Kidney (tissue), 13 donors: ENCODE measurements at regions not wholly inside any gene's neighbourhood (a gene's known extent, or its start where the extent isn't known, plus 50 kb on each side); places are given as distances from the start of the nearest gene placed in this dataset.

ENCODE experiments used
- DNase-seq, 5 donors: peaks; one replicate each; pipeline ENCODE4 v3.0.0-alpha.2; 2013 to 2020
- FAIRE-seq: peaks from 2 replicates; lab custom pipeline; 2012; peaks lifted over from hg19 to GRCh38; lab: Jason Lieb, UNC
- H3K27ac ChIP-seq, 2 donors: one replicate each; pipeline ENCODE4 v1.7.0; 2013; ENCODE audit warnings: low read depth in 2 of 2, low read length in 2 of 2, inconsistent platforms in 1 of 2
- H3K27me3 ChIP-seq: one replicate; pipeline ENCODE4 v1.7.1; 2013; ENCODE audit warnings: low read length, inconsistent platforms; ENCODE audit not compliant: control insufficient read depth, insufficient read depth
- H3K36me3 ChIP-seq, 3 donors: one replicate each; pipeline versions ENCODE4 v1.7.0 to v1.7.1; 2013; ENCODE audit warnings: low read length in 3 of 3, control low read depth in 1 of 3, inconsistent platforms in 1 of 3; ENCODE audit not compliant: insufficient read depth in 3 of 3, control insufficient read depth in 2 of 3
- H3K4me1 ChIP-seq, 3 donors: one replicate each; pipeline versions ENCODE4 v1.7.0 to v1.7.1; 2013; ENCODE audit warnings: low read length in 3 of 3, inconsistent platforms in 1 of 3, low read depth in 1 of 3; ENCODE audit not compliant: control insufficient read depth in 2 of 3, insufficient read depth in 2 of 3
- H3K4me3 ChIP-seq, 3 donors: one replicate each; pipeline versions ENCODE4 v1.7.0 to v1.8.1; 2013; ENCODE audit warnings: low read length in 3 of 3, control low read depth in 1 of 3, inconsistent platforms in 1 of 3
- H3K9ac ChIP-seq, 3 donors: one replicate each; pipeline versions ENCODE4 v1.7.0 to v1.7.1; 2013; ENCODE audit warnings: low read length in 3 of 3, control low read depth in 1 of 3, inconsistent platforms in 1 of 3
- H3K9me3 ChIP-seq, 3 donors: one replicate each; pipeline versions ENCODE4 v1.7.0 to v1.7.1; 2013; ENCODE audit warnings: low read length in 3 of 3, control low read depth in 1 of 3, inconsistent platforms in 1 of 3; ENCODE audit not compliant: control insufficient read depth in 2 of 3, insufficient read depth in 1 of 3
- intact Hi-C: fragments of 100-400 bp; cut with DNase I; formaldehyde crosslinking; loops from one replicate; pipeline ENCODE4 v1.11.1; 2022
- TF ChIP-seq, protein P1 (sequence below): IDR thresholded peaks from 3 replicates; pipeline ENCODE4 v1.5.1; 2012; ENCODE audit warnings: mild to moderate bottlenecking, moderate library complexity, borderline replicate concordance; ENCODE audit not compliant: insufficient read depth; ENCODE audit errors: extremely low read depth
- donor health status: control.
- donor health status: control.
- donor health status: control.
- donor health status: control.
- donor health status: control.
- donor health status: DM: yes; HTN: yes; CAD: no.
- donor health status: Normal renal cell carcinoma (clear cell type).

- no peak overlapping the region for H3K9ac ChIP-seq
Measured at GRCh38 chr4:100789991-100790390, 272.2 kb upstream of the EMCN start.

DNA sequence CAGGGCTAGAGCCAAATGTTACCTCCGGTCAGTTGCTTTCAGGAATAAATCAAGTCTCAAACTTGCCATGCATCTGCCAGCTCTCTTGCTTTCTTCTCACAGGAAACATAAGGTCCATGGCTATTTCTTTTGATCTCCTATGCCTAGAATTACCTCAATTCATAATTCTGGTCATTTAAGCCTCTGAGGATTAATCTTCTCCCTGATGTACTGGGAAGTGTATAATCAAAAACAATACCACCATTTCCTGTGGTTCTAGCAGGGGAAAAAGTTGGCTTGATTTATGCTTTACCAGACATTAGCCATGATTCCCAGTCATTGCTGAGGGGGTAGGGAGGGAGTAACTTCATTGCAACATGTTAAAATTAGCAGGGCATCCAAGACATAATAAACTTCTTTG is 268.7 kb upstream of the EMCN start:
- DNase-seq: peak in 1 of 5 donors; percentile 17
- TF ChIP-seq, protein P1, sequence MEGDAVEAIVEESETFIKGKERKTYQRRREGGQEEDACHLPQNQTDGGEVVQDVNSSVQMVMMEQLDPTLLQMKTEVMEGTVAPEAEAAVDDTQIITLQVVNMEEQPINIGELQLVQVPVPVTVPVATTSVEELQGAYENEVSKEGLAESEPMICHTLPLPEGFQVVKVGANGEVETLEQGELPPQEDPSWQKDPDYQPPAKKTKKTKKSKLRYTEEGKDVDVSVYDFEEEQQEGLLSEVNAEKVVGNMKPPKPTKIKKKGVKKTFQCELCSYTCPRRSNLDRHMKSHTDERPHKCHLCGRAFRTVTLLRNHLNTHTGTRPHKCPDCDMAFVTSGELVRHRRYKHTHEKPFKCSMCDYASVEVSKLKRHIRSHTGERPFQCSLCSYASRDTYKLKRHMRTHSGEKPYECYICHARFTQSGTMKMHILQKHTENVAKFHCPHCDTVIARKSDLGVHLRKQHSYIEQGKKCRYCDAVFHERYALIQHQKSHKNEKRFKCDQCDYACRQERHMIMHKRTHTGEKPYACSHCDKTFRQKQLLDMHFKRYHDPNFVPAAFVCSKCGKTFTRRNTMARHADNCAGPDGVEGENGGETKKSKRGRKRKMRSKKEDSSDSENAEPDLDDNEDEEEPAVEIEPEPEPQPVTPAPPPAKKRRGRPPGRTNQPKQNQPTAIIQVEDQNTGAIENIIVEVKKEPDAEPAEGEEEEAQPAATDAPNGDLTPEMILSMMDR: no peak
- H3K27me3 ChIP-seq: no peaks in the 10 kb centered on the region
- no peak overlapping the region for H3K9ac ChIP-seq
- H3K4me3 ChIP-seq: no peak overlapping the region
- no peak for FAIRE-seq
- no peaks in the 10 kb centered on the region for H3K36me3 ChIP-seq
- no peaks in the 10 kb centered on the region for H3K4me1 ChIP-seq
- H3K27ac ChIP-seq: no peak overlapping the region
- no peaks in the 10 kb centered on the region for H3K9me3 ChIP-seq
- intact Hi-C loops: no loop called here

More at GRCh38 chr4:100789991-100790390, 272.2 kb upstream of the EMCN start:
- Histone ChIP-seq H3K4me1 (no peaks in the 10 kb centered on the region), H3K9me3 (no peaks in the 10 kb centered on the region), H3K27ac (no peak overlapping the region), H3K4me3 (no peak overlapping the region), H3K27me3 (no peaks in the 10 kb centered on the region), H3K36me3 (no peaks in the 10 kb centered on the region)
- intact Hi-C loops: no loop called here
- DNase-seq (no peak), FAIRE-seq (no peak)
- TF ChIP-seq, protein P1: no peak

DNA sequence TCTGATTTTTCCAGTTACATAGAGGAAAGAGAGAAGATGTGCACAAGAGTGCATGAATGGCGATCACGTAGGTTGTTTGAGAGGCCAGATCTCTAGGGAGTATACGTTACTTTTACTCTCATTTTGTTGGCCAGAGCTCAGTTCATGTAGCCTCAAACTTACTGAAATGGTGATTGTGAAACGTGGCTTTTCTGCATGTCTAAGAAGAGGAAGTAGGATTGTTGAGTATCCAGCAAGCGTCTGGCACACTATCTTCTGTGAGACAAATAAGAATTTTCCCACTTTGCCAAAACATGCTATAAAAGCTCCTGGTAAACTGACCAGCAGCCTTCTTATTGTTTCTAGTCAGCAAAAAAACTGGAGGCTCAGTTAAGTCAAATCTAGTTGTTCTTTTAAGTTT is 264.5 kb upstream of the EMCN start:
- TF ChIP-seq, protein P1: no peak
- H3K4me3 ChIP-seq: no peak overlapping the region
- H3K9me3 ChIP-seq: peaks cover 0 to 7% (median 0%) of the 10 kb centered on the region in 3 donors
- intact Hi-C loops: no loop called here
- H3K36me3 ChIP-seq: no peaks in the 10 kb centered on the region
- DNase-seq (no peak), FAIRE-seq (no peak)
- no peak overlapping the region for H3K9ac ChIP-seq
- H3K4me1 ChIP-seq: no peaks in the 10 kb centered on the region
- no peaks in the 10 kb centered on the region for H3K27me3 ChIP-seq
- H3K27ac ChIP-seq: no peak overlapping the region

DNA sequence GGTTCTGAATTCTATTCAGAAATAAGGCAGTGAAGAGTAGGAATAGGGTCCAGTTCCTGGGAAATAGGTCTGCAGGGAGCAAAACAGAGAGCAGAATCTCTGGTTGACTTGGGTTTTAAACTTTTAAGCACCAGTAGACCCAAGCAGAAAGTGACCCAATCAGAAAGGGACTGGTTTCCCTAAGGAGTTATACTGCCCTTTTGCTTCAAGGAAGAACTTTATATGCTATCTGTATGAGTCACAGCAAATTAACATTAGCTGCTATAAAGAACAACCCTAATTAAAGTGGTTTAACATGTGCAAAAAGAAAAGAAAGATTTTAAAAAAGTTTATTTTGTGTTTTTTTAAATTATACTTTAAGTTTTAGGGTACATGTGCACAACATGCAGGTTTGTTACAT is 263.6 kb upstream of the EMCN start:
- no peak overlapping the region for H3K27ac ChIP-seq
- no peaks in the 10 kb centered on the region for H3K4me1 ChIP-seq
- H3K4me3 ChIP-seq: no peak overlapping the region
- H3K9me3 ChIP-seq: peaks cover 0 to 8% (median 0%) of the 10 kb centered on the region in 3 donors
- no peaks in the 10 kb centered on the region for H3K36me3 ChIP-seq
- intact Hi-C loops: no loop called here
- DNase-seq (no peak), FAIRE-seq (no peak)
- no peaks in the 10 kb centered on the region for H3K27me3 ChIP-seq
- TF ChIP-seq, protein P1: no peak
- H3K9ac ChIP-seq: no peak overlapping the region
